ENCODE measurements at regions not wholly inside any gene's neighbourhood (a gene's known extent, or its start where the extent isn't known, plus 50 kb on each side); places are given as distances from the start of the nearest gene placed in this dataset.

DNA sequence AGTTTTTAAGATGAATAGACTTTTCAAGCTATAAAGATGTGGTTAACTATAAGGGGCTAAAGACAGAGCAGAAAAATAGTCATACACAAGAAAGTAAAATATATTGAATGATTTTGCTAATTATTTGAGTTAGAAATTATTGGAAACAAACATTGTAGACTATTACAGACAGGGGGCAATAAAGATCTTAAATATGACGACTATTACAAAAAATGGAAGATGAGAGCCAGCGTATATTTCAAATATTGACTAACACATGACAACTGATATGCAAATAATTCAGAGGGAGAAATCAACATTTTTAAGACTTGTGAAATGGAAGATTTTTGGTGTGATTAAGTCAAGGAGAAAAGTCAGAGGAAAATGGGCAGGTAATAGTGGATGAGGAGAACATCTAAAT lies 520.2 kb upstream of the NUDT12 start:
- no peak for TF ChIP-seq TAF1 (IDR thresholded peaks at IDR 0.05; ENCODE audit: borderline replicate concordance, insufficient read depth, low read length)
- no peak for TF ChIP-seq SIN3A (IDR thresholded peaks at IDR 0.05; ENCODE audit: borderline replicate concordance, insufficient read depth, low read length)

DNA sequence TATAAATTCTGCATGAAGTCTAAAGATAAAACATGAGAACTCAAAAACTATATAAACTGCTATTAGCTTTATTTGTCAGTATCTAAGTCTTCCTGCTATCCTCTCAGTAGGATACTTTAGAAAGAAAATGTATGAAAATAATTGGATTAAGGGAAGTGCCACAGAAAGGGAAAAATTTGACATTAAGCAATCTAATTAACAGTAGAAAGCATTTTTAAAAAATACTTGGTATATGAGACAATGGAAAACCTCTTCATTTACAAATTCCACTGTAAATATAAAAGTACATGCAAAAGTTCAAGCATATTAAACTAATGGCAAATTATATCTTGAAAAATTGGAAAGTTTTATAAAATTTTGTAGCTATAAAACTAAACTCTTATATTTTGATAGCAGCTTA lies 518.6 kb upstream of the NUDT12 start:
- TF ChIP-seq TAF1 (IDR thresholded peaks at IDR 0.05; ENCODE audit: borderline replicate concordance, insufficient read depth, low read length) (no peak), SIN3A (IDR thresholded peaks at IDR 0.05; ENCODE audit: borderline replicate concordance, insufficient read depth, low read length) (no peak), FOXP2 (optimal IDR thresholded peaks at IDR 0.05; ENCODE audit: borderline replicate concordance, extremely low read depth, extremely low read length, insufficient read depth) (no peak), POLR2AphosphoS5 (IDR thresholded peaks at IDR 0.05; ENCODE audit: low read depth, low read length) (no peak)
- TF ChIP-seq, protein P1, sequence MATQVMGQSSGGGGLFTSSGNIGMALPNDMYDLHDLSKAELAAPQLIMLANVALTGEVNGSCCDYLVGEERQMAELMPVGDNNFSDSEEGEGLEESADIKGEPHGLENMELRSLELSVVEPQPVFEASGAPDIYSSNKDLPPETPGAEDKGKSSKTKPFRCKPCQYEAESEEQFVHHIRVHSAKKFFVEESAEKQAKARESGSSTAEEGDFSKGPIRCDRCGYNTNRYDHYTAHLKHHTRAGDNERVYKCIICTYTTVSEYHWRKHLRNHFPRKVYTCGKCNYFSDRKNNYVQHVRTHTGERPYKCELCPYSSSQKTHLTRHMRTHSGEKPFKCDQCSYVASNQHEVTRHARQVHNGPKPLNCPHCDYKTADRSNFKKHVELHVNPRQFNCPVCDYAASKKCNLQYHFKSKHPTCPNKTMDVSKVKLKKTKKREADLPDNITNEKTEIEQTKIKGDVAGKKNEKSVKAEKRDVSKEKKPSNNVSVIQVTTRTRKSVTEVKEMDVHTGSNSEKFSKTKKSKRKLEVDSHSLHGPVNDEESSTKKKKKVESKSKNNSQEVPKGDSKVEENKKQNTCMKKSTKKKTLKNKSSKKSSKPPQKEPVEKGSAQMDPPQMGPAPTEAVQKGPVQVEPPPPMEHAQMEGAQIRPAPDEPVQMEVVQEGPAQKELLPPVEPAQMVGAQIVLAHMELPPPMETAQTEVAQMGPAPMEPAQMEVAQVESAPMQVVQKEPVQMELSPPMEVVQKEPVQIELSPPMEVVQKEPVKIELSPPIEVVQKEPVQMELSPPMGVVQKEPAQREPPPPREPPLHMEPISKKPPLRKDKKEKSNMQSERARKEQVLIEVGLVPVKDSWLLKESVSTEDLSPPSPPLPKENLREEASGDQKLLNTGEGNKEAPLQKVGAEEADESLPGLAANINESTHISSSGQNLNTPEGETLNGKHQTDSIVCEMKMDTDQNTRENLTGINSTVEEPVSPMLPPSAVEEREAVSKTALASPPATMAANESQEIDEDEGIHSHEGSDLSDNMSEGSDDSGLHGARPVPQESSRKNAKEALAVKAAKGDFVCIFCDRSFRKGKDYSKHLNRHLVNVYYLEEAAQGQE (IDR thresholded peaks at IDR 0.05; ENCODE audit: insufficient read depth in 1 of 2, low read depth in 2 of 2, low read length in 2 of 2) = no peak

DNA sequence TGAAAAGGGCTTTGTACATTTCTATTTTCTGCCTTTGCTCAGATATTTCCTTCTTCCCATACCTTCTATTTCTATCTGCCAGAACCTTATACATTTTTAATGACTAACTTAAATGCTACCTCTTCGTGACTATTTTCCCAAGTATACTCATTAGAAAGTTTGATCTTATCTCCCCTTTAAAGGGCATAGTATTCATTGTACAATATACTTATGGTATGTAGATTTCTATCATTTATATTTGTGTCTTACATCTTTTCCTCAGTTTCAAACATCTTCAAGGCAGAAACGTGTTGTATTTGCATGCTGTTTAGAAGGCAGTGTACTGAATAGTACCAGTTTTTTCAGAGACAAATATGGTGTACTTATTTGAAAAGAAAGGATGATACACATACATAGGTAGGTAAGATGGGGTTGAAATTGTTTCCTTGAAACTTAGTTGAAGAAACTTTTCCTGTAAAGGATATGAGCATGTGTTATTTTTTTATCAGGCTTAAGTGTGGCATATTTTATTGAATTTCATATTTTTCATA lies 518.1 kb upstream of the NUDT12 start:
- no peak for TF ChIP-seq POLR2AphosphoS5 (IDR thresholded peaks at IDR 0.05; ENCODE audit: low read depth, low read length)
- TF ChIP-seq, protein P1 (IDR thresholded peaks at IDR 0.05; ENCODE audit: insufficient read depth in 1 of 2, low read depth in 2 of 2, low read length in 2 of 2) = no peak

DNA sequence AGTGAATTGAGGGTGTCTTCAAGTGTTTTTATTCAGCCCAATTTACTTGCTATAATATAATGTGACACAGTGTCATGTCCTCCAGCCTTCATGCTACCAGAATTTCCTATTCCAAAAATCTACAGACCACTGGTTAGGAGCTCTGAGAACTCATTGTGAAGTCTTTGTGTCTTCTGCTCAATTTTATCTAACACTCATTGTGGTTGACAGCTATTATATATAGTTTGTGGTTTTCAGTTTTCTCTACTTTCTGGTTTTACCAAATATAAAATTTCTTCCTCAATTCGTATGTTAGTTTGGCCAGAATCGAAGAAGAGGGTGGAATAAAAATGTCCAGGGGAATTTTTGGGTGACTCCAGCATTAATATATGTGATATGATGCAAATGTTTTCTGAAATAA lies 509.3 kb upstream of the NUDT12 start:
- TF ChIP-seq, protein P1 (IDR thresholded peaks at IDR 0.05; ENCODE audit: insufficient read depth in 1 of 2, low read depth in 2 of 2, low read length in 2 of 2) = no peak
- no peak for TF ChIP-seq TAF1 (IDR thresholded peaks at IDR 0.05; ENCODE audit: borderline replicate concordance, insufficient read depth, low read length)
- no peak for TF ChIP-seq SIN3A (IDR thresholded peaks at IDR 0.05; ENCODE audit: borderline replicate concordance, insufficient read depth, low read length)
- no peak for TF ChIP-seq FOXP2 (optimal IDR thresholded peaks at IDR 0.05; ENCODE audit: borderline replicate concordance, extremely low read depth, extremely low read length, insufficient read depth)
- TF ChIP-seq POLR2AphosphoS5 (IDR thresholded peaks at IDR 0.05; ENCODE audit: low read depth, low read length) = no peak

DNA sequence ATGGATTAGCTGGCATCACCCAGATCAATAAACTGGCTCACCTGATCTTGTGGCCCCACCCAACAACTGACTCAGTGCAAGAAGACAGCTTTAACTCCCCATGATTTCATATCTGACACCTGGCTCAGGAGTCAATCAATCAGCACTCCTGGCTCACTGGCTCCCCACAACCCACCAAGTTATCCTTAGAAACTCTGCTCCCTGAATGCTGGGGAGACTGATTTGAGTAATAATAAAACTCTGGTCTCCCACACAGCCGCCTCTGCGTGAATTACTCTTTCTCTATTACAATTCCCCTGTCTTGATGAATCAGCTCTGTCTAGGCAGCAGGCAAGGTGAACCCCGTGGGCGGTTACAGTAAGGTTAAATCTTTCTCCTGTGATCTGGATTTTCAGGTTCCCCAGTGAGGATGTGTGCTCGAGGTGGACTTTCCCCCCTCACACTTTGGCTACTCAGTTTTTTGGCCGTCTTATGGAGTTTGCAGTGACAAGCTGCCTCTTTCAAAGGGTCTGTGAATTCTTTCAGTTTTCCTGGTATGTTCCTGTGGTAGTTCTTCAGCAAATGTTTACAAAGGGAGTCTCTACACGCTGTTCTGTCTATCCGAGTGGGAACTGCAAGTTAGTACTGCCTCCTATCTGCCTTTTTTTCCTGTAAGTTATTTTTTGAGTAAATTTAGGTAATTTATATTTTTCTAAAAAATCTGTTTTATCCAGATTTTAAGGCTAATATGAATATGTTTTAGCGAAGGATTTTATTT lies 500.2 kb upstream of the NUDT12 start:
- TF ChIP-seq SIN3A (IDR thresholded peaks at IDR 0.05; ENCODE audit: borderline replicate concordance, insufficient read depth, low read length) (no peak), POLR2AphosphoS5 (IDR thresholded peaks at IDR 0.05; ENCODE audit: low read depth, low read length) (no peak), FOXP2 (optimal IDR thresholded peaks at IDR 0.05; ENCODE audit: borderline replicate concordance, extremely low read depth, extremely low read length, insufficient read depth) (no peak), TAF1 (IDR thresholded peaks at IDR 0.05; ENCODE audit: borderline replicate concordance, insufficient read depth, low read length) (no peak)
- TF ChIP-seq, protein P1 (IDR thresholded peaks at IDR 0.05; ENCODE audit: insufficient read depth in 1 of 2, low read depth in 2 of 2, low read length in 2 of 2) = no peak

Measured in PFSK-1 (cell line).